ENCODE measurements at regions not wholly inside any gene's neighbourhood (a gene's known extent, or its start where the extent isn't known, plus 50 kb on each side); places are given as distances from the start of the nearest gene placed in this dataset.

GRCh38 chr21:26288026-26288425, 117.5 kb upstream of the APP start:
- Histone ChIP-seq H3K36me3 (ENCODE audit: insufficient read depth) (no peaks in the 10 kb centered on the region; the same call in 1 of the 2 replicates), H3K4me1 (ENCODE audit: insufficient read depth) (no peaks in the 10 kb centered on the region), H4K20me1 (replicated peaks; ENCODE audit: insufficient read depth) (no peaks in the 10 kb centered on the region), H3K27me3 (ENCODE audit: insufficient read depth) (no peaks in the 10 kb centered on the region), H2AFZ (no peak overlapping the region), H3F3A (replicated peaks; ENCODE audit: low read depth) (no peaks in the 10 kb centered on the region), H3K4me2 (no peak overlapping the region), H3K27ac (ENCODE audit: low read depth) (no peak overlapping the region), H3K79me2 (replicated peaks; ENCODE audit: insufficient read depth) (no peaks in the 10 kb centered on the region), H3K9me2 (ENCODE audit: insufficient read depth) (peaks cover 9% of the 10 kb centered on the region; the same call in 1 of the 2 replicates), H3K4me3 (no peak overlapping the region)
- no peak for TF ChIP-seq CTCF (conservative IDR thresholded peaks at IDR 0.05; ENCODE audit: low read depth in 2 of 2)
- no peak for TF ChIP-seq EZH2phosphoT487 (IDR thresholded peaks at IDR 0.05; ENCODE audit: unreplicated experiment)
- TF ChIP-seq POLR2AphosphoS5 (IDR thresholded peaks at IDR 0.05; ENCODE audit: low read depth): no peak
- TF ChIP-seq, protein P1, sequence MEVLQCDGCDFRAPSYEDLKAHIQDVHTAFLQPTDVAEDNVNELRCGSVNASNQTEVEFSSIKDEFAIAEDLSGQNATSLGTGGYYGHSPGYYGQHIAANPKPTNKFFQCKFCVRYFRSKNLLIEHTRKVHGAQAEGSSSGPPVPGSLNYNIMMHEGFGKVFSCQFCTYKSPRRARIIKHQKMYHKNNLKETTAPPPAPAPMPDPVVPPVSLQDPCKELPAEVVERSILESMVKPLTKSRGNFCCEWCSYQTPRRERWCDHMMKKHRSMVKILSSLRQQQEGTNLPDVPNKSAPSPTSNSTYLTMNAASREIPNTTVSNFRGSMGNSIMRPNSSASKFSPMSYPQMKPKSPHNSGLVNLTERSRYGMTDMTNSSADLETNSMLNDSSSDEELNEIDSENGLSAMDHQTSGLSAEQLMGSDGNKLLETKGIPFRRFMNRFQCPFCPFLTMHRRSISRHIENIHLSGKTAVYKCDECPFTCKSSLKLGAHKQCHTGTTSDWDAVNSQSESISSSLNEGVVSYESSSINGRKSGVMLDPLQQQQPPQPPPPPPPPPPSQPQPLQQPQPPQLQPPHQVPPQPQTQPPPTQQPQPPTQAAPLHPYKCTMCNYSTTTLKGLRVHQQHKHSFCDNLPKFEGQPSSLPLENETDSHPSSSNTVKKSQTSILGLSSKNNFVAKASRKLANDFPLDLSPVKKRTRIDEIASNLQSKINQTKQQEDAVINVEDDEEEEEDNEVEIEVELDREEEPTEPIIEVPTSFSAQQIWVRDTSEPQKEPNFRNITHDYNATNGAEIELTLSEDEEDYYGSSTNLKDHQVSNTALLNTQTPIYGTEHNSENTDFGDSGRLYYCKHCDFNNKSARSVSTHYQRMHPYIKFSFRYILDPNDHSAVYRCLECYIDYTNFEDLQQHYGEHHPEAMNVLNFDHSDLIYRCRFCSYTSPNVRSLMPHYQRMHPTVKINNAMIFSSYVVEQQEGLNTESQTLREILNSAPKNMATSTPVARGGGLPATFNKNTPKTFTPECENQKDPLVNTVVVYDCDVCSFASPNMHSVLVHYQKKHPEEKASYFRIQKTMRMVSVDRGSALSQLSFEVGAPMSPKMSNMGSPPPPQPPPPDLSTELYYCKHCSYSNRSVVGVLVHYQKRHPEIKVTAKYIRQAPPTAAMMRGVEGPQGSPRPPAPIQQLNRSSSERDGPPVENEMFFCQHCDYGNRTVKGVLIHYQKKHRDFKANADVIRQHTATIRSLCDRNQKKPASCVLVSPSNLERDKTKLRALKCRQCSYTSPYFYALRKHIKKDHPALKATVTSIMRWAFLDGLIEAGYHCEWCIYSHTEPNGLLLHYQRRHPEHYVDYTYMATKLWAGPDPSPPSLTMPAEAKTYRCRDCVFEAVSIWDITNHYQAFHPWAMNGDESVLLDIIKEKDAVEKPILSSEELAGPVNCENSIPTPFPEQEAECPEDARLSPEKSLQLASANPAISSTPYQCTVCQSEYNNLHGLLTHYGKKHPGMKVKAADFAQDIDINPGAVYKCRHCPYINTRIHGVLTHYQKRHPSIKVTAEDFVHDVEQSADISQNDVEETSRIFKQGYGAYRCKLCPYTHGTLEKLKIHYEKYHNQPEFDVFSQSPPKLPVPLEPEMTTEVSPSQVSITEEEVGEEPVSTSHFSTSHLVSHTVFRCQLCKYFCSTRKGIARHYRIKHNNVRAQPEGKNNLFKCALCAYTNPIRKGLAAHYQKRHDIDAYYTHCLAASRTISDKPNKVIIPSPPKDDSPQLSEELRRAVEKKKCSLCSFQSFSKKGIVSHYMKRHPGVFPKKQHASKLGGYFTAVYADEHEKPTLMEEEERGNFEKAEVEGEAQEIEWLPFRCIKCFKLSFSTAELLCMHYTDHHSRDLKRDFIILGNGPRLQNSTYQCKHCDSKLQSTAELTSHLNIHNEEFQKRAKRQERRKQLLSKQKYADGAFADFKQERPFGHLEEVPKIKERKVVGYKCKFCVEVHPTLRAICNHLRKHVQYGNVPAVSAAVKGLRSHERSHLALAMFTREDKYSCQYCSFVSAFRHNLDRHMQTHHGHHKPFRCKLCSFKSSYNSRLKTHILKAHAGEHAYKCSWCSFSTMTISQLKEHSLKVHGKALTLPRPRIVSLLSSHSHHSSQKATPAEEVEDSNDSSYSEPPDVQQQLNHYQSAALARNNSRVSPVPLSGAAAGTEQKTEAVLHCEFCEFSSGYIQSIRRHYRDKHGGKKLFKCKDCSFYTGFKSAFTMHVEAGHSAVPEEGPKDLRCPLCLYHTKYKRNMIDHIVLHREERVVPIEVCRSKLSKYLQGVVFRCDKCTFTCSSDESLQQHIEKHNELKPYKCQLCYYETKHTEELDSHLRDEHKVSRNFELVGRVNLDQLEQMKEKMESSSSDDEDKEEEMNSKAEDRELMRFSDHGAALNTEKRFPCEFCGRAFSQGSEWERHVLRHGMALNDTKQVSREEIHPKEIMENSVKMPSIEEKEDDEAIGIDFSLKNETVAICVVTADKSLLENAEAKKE (CRISPR knock-in tag; IDR thresholded peaks at IDR 0.05): no peak
- TF ChIP-seq JUNB (IDR thresholded peaks at IDR 0.05; ENCODE audit: unreplicated experiment): no peak
- no peak for DNase-seq (ENCODE audit: low spot score)
- Mint-ChIP-seq H3K9me3 (peaks cover 6% of the 10 kb centered on the region; the same call in 2 of the 3 replicates), H3K36me3 (ENCODE audit: low read depth) (no peaks in the 10 kb centered on the region), H3K4me1 (no peaks in the 10 kb centered on the region), H3K27ac (no peak overlapping the region), H3K27me3 (ENCODE audit: insufficient read depth, low read depth, poor library complexity) (no peaks in the 10 kb centered on the region), H3K4me3 (no peak overlapping the region)
- no peak for ATAC-seq

All from GM23338 (cell line).